Mesenchymal stem cell (in vitro differentiated cells and primary cell): ENCODE measurements at regions not wholly inside any gene's neighbourhood (a gene's known extent, or its start where the extent isn't known, plus 50 kb on each side); places are given as distances from the start of the nearest gene placed in this dataset.

Source experiments
- DNase-seq: peaks from one replicate; pipeline ENCODE4 v3.0.0-alpha.2; 2013
- H2AFZ ChIP-seq: one replicate; pipeline ENCODE4 v1.6.1; 2013; ENCODE audit warnings: low read depth, mild to moderate bottlenecking, control low read depth, inconsistent platforms, low read length, moderate library complexity
- H2AK5ac ChIP-seq: 2 replicates; pipeline ENCODE4 v1.6.1; 2013; ENCODE audit warnings: low read length, moderate library complexity, mild to moderate bottlenecking, inconsistent platforms; ENCODE audit not compliant: severe bottlenecking
- H2BK120ac ChIP-seq: one replicate; pipeline ENCODE4 v1.6.1; 2013; ENCODE audit warnings: low read depth, mild to moderate bottlenecking, inconsistent platforms, low read length, moderate library complexity
- H2BK12ac ChIP-seq, 2 experiments: one replicate each; pipeline ENCODE4 v1.6.1; 2013; ENCODE audit warnings: inconsistent platforms in 2 of 2, low read length in 2 of 2, mild to moderate bottlenecking in 2 of 2, moderate library complexity in 2 of 2, control low read depth in 1 of 2
- H2BK15ac ChIP-seq: one replicate; pipeline ENCODE4 v1.6.1; 2013; ENCODE audit warnings: mild to moderate bottlenecking, low read depth, inconsistent platforms; ENCODE audit not compliant: poor library complexity, severe bottlenecking
- H2BK5ac ChIP-seq: 2 replicates; pipeline ENCODE4 v1.6.1; 2013; ENCODE audit warnings: low read depth, mild to moderate bottlenecking, low read length, control low read depth, inconsistent platforms; ENCODE audit not compliant: poor library complexity, severe bottlenecking
- H3K14ac ChIP-seq, 2 experiments: one replicate each; pipeline ENCODE4 v1.6.1; 2013; ENCODE audit warnings: inconsistent platforms in 2 of 2, low read length in 2 of 2, control low read depth in 1 of 2, mild to moderate bottlenecking in 1 of 2, moderate library complexity in 1 of 2
- H3K18ac ChIP-seq, 2 experiments: one replicate each; pipeline ENCODE4 v1.6.1; 2013; ENCODE audit warnings: inconsistent platforms in 2 of 2, low read length in 2 of 2, control low read depth in 1 of 2, low read depth in 1 of 2, mild to moderate bottlenecking in 1 of 2
- H3K23ac ChIP-seq, 2 experiments: one replicate each; pipeline ENCODE4 v1.6.1; 2013; ENCODE audit warnings: inconsistent platforms in 2 of 2, low read length in 2 of 2, mild to moderate bottlenecking in 2 of 2, moderate library complexity in 2 of 2, control low read depth in 1 of 2
- H3K27ac ChIP-seq: 2 replicates; pipeline ENCODE4 v1.5.1; 2013; ENCODE audit warnings: mild to moderate bottlenecking, moderate library complexity, low read length, control low read depth, inconsistent platforms; ENCODE audit not compliant: poor library complexity, severe bottlenecking
- H3K27me3 ChIP-seq, 2 experiments: 2 replicates each; pipeline versions ENCODE4 v1.6.1 to v1.7.0; 2013; ENCODE audit warnings: low read length in 2 of 2, mild to moderate bottlenecking in 2 of 2, moderate library complexity in 2 of 2, control low read depth in 1 of 2, inconsistent platforms in 1 of 2; ENCODE audit not compliant: control insufficient read depth in 1 of 2, insufficient read depth in 1 of 2
- H3K36me3 ChIP-seq, 2 experiments: 2 replicates each; pipeline versions ENCODE4 v1.6.1 to v1.7.0; 2013; ENCODE audit warnings: low read length in 2 of 2, control low read depth in 1 of 2, inconsistent platforms in 1 of 2, low read depth in 1 of 2, mild to moderate bottlenecking in 1 of 2; ENCODE audit not compliant: insufficient read depth in 2 of 2, control insufficient read depth in 1 of 2
- H3K4ac ChIP-seq, 2 experiments: one replicate each; pipeline ENCODE4 v1.6.1; 2013; ENCODE audit warnings: inconsistent platforms in 2 of 2, low read length in 2 of 2, mild to moderate bottlenecking in 2 of 2, moderate library complexity in 2 of 2, control low read depth in 1 of 2, low read depth in 1 of 2
- H3K4me1 ChIP-seq: 2 replicates; pipeline ENCODE4 v1.6.1; 2013; ENCODE audit warnings: low read depth, low read length, control low read depth; ENCODE audit not compliant: control insufficient read depth, insufficient read depth
- H3K4me2 ChIP-seq: 2 replicates; pipeline ENCODE4 v1.6.1; 2013; ENCODE audit warnings: low read length, mild to moderate bottlenecking, inconsistent platforms; ENCODE audit not compliant: poor library complexity, severe bottlenecking
- H3K4me3 ChIP-seq, 2 experiments: 2 replicates each; pipeline versions ENCODE4 v1.5.1 to v1.7.0; 2013; ENCODE audit warnings: low read length in 2 of 2, mild to moderate bottlenecking in 2 of 2, control low read depth in 1 of 2, low read depth in 1 of 2; ENCODE audit not compliant: insufficient read depth in 1 of 2
- H3K79me1 ChIP-seq: replicated peaks from 2 replicates; pipeline ENCODE4 v1.6.1; 2013; ENCODE audit warnings: mild to moderate bottlenecking, control low read depth, low read length, inconsistent platforms; ENCODE audit not compliant: poor library complexity, severe bottlenecking
- H3K9ac ChIP-seq: 2 replicates; pipeline ENCODE4 v1.7.0; 2013; ENCODE audit warnings: mild to moderate bottlenecking, low read length, moderate library complexity
- H3K9me3 ChIP-seq: 2 replicates; pipeline ENCODE4 v1.7.0; 2013; ENCODE audit warnings: mild to moderate bottlenecking, low read length; ENCODE audit not compliant: control insufficient read depth
- H4K8ac ChIP-seq: one replicate; pipeline ENCODE4 v1.6.1; 2013; ENCODE audit warnings: inconsistent platforms, mild to moderate bottlenecking, low read length, moderate library complexity
- H4K91ac ChIP-seq: one replicate; pipeline ENCODE4 v1.6.1; 2013; ENCODE audit warnings: mild to moderate bottlenecking, low read length, inconsistent platforms
- WGBS: methylation state at CpG from one replicate; pipeline ENCODE4 v1.1.7; 2013; ENCODE audit warnings: mixed read lengths; 5-methylcytosine and 5-hydroxymethylcytosine counted together

DNA sequence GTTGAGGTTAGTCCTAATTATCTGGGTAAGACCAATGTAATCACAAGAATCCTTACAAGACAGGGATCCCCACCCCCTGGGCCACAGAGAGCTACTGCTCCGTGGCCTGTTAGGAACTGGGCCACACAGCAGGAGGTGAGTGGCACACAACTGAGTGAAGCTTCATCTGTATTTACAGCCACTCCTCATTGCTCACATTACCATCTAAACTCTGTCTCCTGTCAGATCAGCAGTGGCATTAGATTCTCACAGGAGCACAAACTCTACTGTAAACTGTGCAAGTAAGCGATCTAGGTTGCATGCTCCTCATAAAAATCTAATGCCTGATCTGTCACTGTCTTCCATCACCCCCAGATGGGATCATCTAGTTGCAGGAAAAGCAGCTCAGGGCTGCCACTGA lies 58.5 kb upstream of the CRBN start:
- Histone ChIP-seq H2BK5ac (no peak overlapping the region), H3K9ac (no peak overlapping the region), H2BK120ac (no peak overlapping the region), H2AK5ac (no peak overlapping the region), H3K18ac (no peak overlapping the region), H3K27me3 (no peaks in the 10 kb centered on the region), H3K27ac (no peak overlapping the region), H4K8ac (no peak overlapping the region), H3K4me2 (no peak overlapping the region), H3K79me1 (no peaks in the 10 kb centered on the region), H2BK12ac (no peak overlapping the region), H3K9me3 (peaks cover 5% of the 10 kb centered on the region), H2BK15ac (no peak overlapping the region), H2AFZ (no peak overlapping the region), H3K14ac (no peak overlapping the region), H3K36me3 (no peaks in the 10 kb centered on the region), H3K23ac (no peak overlapping the region), H3K4me1 (no peaks in the 10 kb centered on the region), H3K4me3 (no peak overlapping the region), H3K4ac (no peak overlapping the region), H4K91ac (no peak overlapping the region)
- WGBS = 58% methylated on average over 2 of the region's 2 CpGs
- no peak for DNase-seq

GRCh38 chr3:3232251-3232650 lies 52.8 kb upstream of the CRBN start:
- Histone ChIP-seq H3K4me3 (no peak overlapping the region), H2AFZ (no peak overlapping the region), H3K4me2 (no peak overlapping the region), H4K8ac (no peak overlapping the region), H2BK15ac (no peak overlapping the region), H3K23ac (no peak overlapping the region), H2AK5ac (no peak overlapping the region), H3K9me3 (peaks cover 17% of the 10 kb centered on the region), H3K14ac (no peak overlapping the region), H2BK5ac (no peak overlapping the region), H3K79me1 (no peaks in the 10 kb centered on the region), H3K36me3 (no peaks in the 10 kb centered on the region), H3K9ac (no peak overlapping the region), H4K91ac (no peak overlapping the region), H2BK12ac (no peak overlapping the region), H2BK120ac (no peak overlapping the region), H3K18ac (no peak overlapping the region), H3K4ac (no peak overlapping the region), H3K27ac (no peak overlapping the region), H3K4me1 (no peaks in the 10 kb centered on the region), H3K27me3 (no peaks in the 10 kb centered on the region)
- DNase-seq = no peak
